RKO (cell line): ENCODE measurements at regions not wholly inside any gene's neighbourhood (a gene's known extent, or its start where the extent isn't known, plus 50 kb on each side); places are given as distances from the start of the nearest gene placed in this dataset.
"Not testable (repeated sequence)": the region's sequence is repeated elsewhere in the genome, so short reads cannot be mapped to it uniquely, and the experiment has no call there.

Experiments
- DNase-seq: peaks from one replicate; pipeline ENCODE4 v3.0.0-alpha.2; 2016; ENCODE audit warnings: low spot score

GRCh38 chr5:92879806-92880543, 701.0 kb downstream of the NR2F1-AS1 start:
- DNase-seq, result no peak

- no peak for DNase-seq
Measured at GRCh38 chr5:92874790-92875189, 706.2 kb downstream of the NR2F1-AS1 start.

- DNase-seq, result no peak
Measured at GRCh38 chr5:92868442-92868841, 712.6 kb downstream of the NR2F1-AS1 start.

- no peak for DNase-seq
Measured at GRCh38 chr5:92864591-92864990, 716.4 kb downstream of the NR2F1-AS1 start.

GRCh38 chr5:92863666-92864065, 717.4 kb downstream of the NR2F1-AS1 start:
- no peak for DNase-seq

- DNase-seq, result no peak
Measured at GRCh38 chr5:92861531-92862285, 719.3 kb downstream of the NR2F1-AS1 start.

- no peak for DNase-seq
Measured at GRCh38 chr5:92860061-92860460, 721.0 kb downstream of the NR2F1-AS1 start.

GRCh38 chr5:92852219-92852618, 728.8 kb downstream of the NR2F1-AS1 start:
- no peak for DNase-seq

- DNase-seq, result no peak
Measured at GRCh38 chr5:92850886-92851285, 730.1 kb downstream of the NR2F1-AS1 start.

- no peak for DNase-seq
Measured at GRCh38 chr5:92849756-92850155, 731.3 kb downstream of the NR2F1-AS1 start.

GRCh38 chr5:92841604-92842155, 739.3 kb downstream of the NR2F1-AS1 start:
- DNase-seq, result no peak

- no peak for DNase-seq
Measured at GRCh38 chr5:92838253-92838652, 742.8 kb downstream of the NR2F1-AS1 start.

- no peak for DNase-seq
Measured at GRCh38 chr5:92836855-92837755, 743.9 kb downstream of the NR2F1-AS1 start.

GRCh38 chr5:92835712-92836111, 745.3 kb downstream of the NR2F1-AS1 start:
- no peak for DNase-seq

GRCh38 chr5:92823551-92823950, 757.5 kb downstream of the NR2F1-AS1 start:
- not testable (repeated sequence) for DNase-seq

GRCh38 chr5:92822183-92822582, 758.8 kb downstream of the NR2F1-AS1 start:
- no peak for DNase-seq

GRCh38 chr5:92809855-92810465, 771.1 kb downstream of the NR2F1-AS1 start:
- no peak for DNase-seq

GRCh38 chr5:92808474-92808873, 772.5 kb downstream of the NR2F1-AS1 start:
- no peak for DNase-seq

- no peak for DNase-seq
Measured at GRCh38 chr5:92807085-92807484, 773.9 kb downstream of the NR2F1-AS1 start.

GRCh38 chr5:92805446-92805845, 775.6 kb downstream of the NR2F1-AS1 start:
- no peak for DNase-seq

- DNase-seq, result no peak
Measured at GRCh38 chr5:92801911-92802310, 779.1 kb downstream of the NR2F1-AS1 start.

GRCh38 chr5:92800365-92800764, 780.7 kb downstream of the NR2F1-AS1 start:
- DNase-seq, result no peak
